Keratinocyte (primary cell): ENCODE measurements at regions not wholly inside any gene's neighbourhood (a gene's known extent, or its start where the extent isn't known, plus 50 kb on each side); places are given as distances from the start of the nearest gene placed in this dataset.

Experiments used
- DNase-seq: peaks from one replicate; pipeline ENCODE4 v3.0.0-alpha.2; 2011; ENCODE audit warnings: low read depth, missing footprints, low spot score
- FAIRE-seq: peaks from 2 replicates; lab custom pipeline; 2011; peaks lifted over from hg19 to GRCh38; lab: Jason Lieb, UNC
- H2AFZ ChIP-seq: 2 replicates; pipeline ENCODE4 v1.6.0; 2012; ENCODE audit warnings: low read length, control low read depth, inconsistent platforms; ENCODE audit not compliant: control insufficient read depth
- H3K27ac ChIP-seq: 2 replicates; pipeline ENCODE4 v1.5.1; 2011; ENCODE audit warnings: low read length; ENCODE audit not compliant: control insufficient read depth, insufficient read depth
- H3K27me3 ChIP-seq: 3 replicates; pipeline ENCODE4 v1.6.0; 2011; ENCODE audit warnings: low read length; ENCODE audit not compliant: control insufficient read depth, insufficient read depth; ENCODE audit errors: extremely low read depth
- H3K36me3 ChIP-seq, 2 experiments: 2 replicates in 1 of 2; 3 replicates in 1 of 2; pipeline ENCODE4 v1.5.1; 2011; ENCODE audit warnings: low read length in 2 of 2, mild to moderate bottlenecking in 1 of 2; ENCODE audit not compliant: control insufficient read depth in 2 of 2, insufficient read depth in 2 of 2; ENCODE audit errors: extremely low read depth in 1 of 2
- H3K4me1 ChIP-seq: 3 replicates; pipeline ENCODE4 v1.5.1; 2011; ENCODE audit warnings: low read length; ENCODE audit not compliant: control insufficient read depth, insufficient read depth; ENCODE audit errors: extremely low read depth
- H3K4me2 ChIP-seq: 3 replicates; pipeline ENCODE4 v1.6.0; 2011; ENCODE audit warnings: low read depth, low read length; ENCODE audit not compliant: control insufficient read depth, insufficient read depth; ENCODE audit errors: extremely low read depth
- H3K4me3 ChIP-seq, 3 experiments: fragments of 200-600 bp in 1 of 3; sonication (generic) in 1 of 3; 2 replicates in 2 of 3; 3 replicates in 1 of 3; pipeline ENCODE4 v1.5.1; 2011 to 2016; ENCODE audit warnings: low read length in 3 of 3, mild to moderate bottlenecking in 3 of 3, control low read depth in 2 of 3, inconsistent platforms in 1 of 3, low read depth in 1 of 3, mixed read lengths in 1 of 3, mixed run types in 1 of 3, moderate library complexity in 1 of 3; ENCODE audit not compliant: control insufficient read depth in 2 of 3, insufficient read depth in 2 of 3; ENCODE audit errors: extremely low read depth in 1 of 3
- H3K79me2 ChIP-seq: 2 replicates; pipeline ENCODE4 v1.6.0; 2012; ENCODE audit warnings: low read length; ENCODE audit not compliant: control insufficient read depth, insufficient read depth
- H3K9ac ChIP-seq: 3 replicates; pipeline ENCODE4 v1.6.0; 2011; ENCODE audit warnings: low read length; ENCODE audit not compliant: control insufficient read depth, insufficient read depth; ENCODE audit errors: extremely low read depth
- H3K9me1 ChIP-seq: 3 replicates; pipeline ENCODE4 v1.6.0; 2011; ENCODE audit warnings: low read length; ENCODE audit not compliant: control insufficient read depth, insufficient read depth; ENCODE audit errors: extremely low read depth
- H3K9me3 ChIP-seq: 2 replicates; pipeline ENCODE4 v1.5.1; 2012; ENCODE audit warnings: low read depth, low read length; ENCODE audit not compliant: control insufficient read depth
- H4K20me1 ChIP-seq: 3 replicates; pipeline ENCODE4 v1.6.0; 2011; ENCODE audit warnings: low read length; ENCODE audit not compliant: control insufficient read depth, insufficient read depth; ENCODE audit errors: extremely low read depth
- CTCF ChIP-seq, 3 experiments: IDR thresholded peaks in 1 of 3; conservative IDR thresholded peaks in 1 of 3; optimal IDR thresholded peaks in 1 of 3; 2 replicates in 2 of 3; 3 replicates in 1 of 3; pipeline versions ENCODE3 to v1.5.1; 2011; ENCODE audit warnings: low read length in 3 of 3, mild to moderate bottlenecking in 3 of 3, moderate library complexity in 2 of 3, control low read depth in 1 of 3, inconsistent platforms in 1 of 3; ENCODE audit not compliant: insufficient read depth in 2 of 3; ENCODE audit errors: extremely low read depth in 1 of 3
- EZH2 ChIP-seq: IDR thresholded peaks from one replicate; pipeline ENCODE4 v1.6.1; 2012; ENCODE audit warnings: inconsistent platforms, mild to moderate bottlenecking, low read length, moderate library complexity
- dilution Hi-C: fragments of 300-500 bp; cut with MboI; formaldehyde crosslinking; loops from one replicate; pipeline ENCODE4 v1.7.0; 2020; ENCODE audit warnings: low sequenced_read_pairs; ENCODE audit not compliant: extremely low pct_ligation_motif_present

- DNase-seq (no peak), FAIRE-seq (no peak)
- no peaks in the 10 kb centered on the region for H3K27me3 ChIP-seq
- H3K9ac ChIP-seq, result no peak overlapping the region
- no peaks in the 10 kb centered on the region for H3K4me1 ChIP-seq
- H3K4me3 ChIP-seq, result no peak overlapping the region
- no peaks in the 10 kb centered on the region for H3K9me3 ChIP-seq
- no peaks in the 10 kb centered on the region for H3K9me1 ChIP-seq
- no peak overlapping the region for H3K4me2 ChIP-seq
- no peak overlapping the region for H3K27ac ChIP-seq
- H3K79me2 ChIP-seq, result no peaks in the 10 kb centered on the region
- dilution Hi-C loops, result no loop called here
- no peaks in the 10 kb centered on the region for H3K36me3 ChIP-seq
- TF ChIP-seq CTCF (optimal IDR thresholded peaks at IDR 0.05 in 1 of 3, IDR thresholded peaks at IDR 0.05 in 1 of 3, conservative IDR thresholded peaks at IDR 0.05 in 1 of 3; ENCODE audit: extremely low read depth in 1 of 3, insufficient read depth in 2 of 3, low read length in 3 of 3) (no peak), EZH2 (no peak)
- no peak overlapping the region for H2AFZ ChIP-seq
- H4K20me1 ChIP-seq, result no peaks in the 10 kb centered on the region
Measured at GRCh38 chr2:104416339-104417000, 437.4 kb upstream of the POU3F3 start.

GRCh38 chr2:104420420-104420819, 433.5 kb upstream of the POU3F3 start:
- FAIRE-seq, result no peak
- no peak overlapping the region for H3K4me2 ChIP-seq

More at GRCh38 chr2:104420420-104420819, 433.5 kb upstream of the POU3F3 start:
- no peaks in the 10 kb centered on the region for H3K36me3 ChIP-seq
- H3K9me3 ChIP-seq, result no peaks in the 10 kb centered on the region
- H3K79me2 ChIP-seq, result no peaks in the 10 kb centered on the region
- no peak overlapping the region for H2AFZ ChIP-seq
- H3K4me3 ChIP-seq, result no peak overlapping the region
- no peaks in the 10 kb centered on the region for H3K9me1 ChIP-seq
- H3K9ac ChIP-seq, result no peak overlapping the region
- no peaks in the 10 kb centered on the region for H3K4me1 ChIP-seq
- no peak for DNase-seq
- dilution Hi-C loops, result no loop called here
- TF ChIP-seq CTCF (optimal IDR thresholded peaks at IDR 0.05 in 1 of 3, IDR thresholded peaks at IDR 0.05 in 1 of 3, conservative IDR thresholded peaks at IDR 0.05 in 1 of 3; ENCODE audit: extremely low read depth in 1 of 3, insufficient read depth in 2 of 3, low read length in 3 of 3) (no peak), EZH2 (no peak)
- H4K20me1 ChIP-seq, result no peaks in the 10 kb centered on the region
- H3K27me3 ChIP-seq, result no peaks in the 10 kb centered on the region
- no peak overlapping the region for H3K27ac ChIP-seq
